ENCODE measurements at regions not wholly inside any gene's neighbourhood (a gene's known extent, or its start where the extent isn't known, plus 50 kb on each side); places are given as distances from the start of the nearest gene placed in this dataset.

GRCh38 chr11:83350187-83350586, 64.0 kb upstream of the CCDC90B start:
- no peak overlapping the region for H4K8ac ChIP-seq (replicated peaks; ENCODE audit: insufficient read length, low read depth, low read length)
- WGBS (ENCODE audit: extremely low coverage, insufficient read length, low lambda C conversion rate), result no CpG with 5 or more reads among the region's 3 CpGs
- H4K20me1 ChIP-seq (ENCODE audit: control insufficient read depth, insufficient read depth, insufficient read length), result no peaks in the 10 kb centered on the region
- H3K27ac ChIP-seq (ENCODE audit: insufficient read length, low read depth, low read length), result no peak overlapping the region
- H3K27me3 Mint-ChIP-seq (ENCODE audit: low read depth), result peaks cover 1% of the 10 kb centered on the region; the same call in 1 of the 2 replicates
- H3K4me1 ChIP-seq (ENCODE audit: insufficient read depth, low read length), result no peaks in the 10 kb centered on the region
- H2BK120ac ChIP-seq (ENCODE audit: low read depth, low read length, poor library complexity, severe bottlenecking), result no peak overlapping the region
- DNase-seq, result no peak
- no peak overlapping the region for H3K23ac ChIP-seq (ENCODE audit: insufficient read length, low read depth, low read length)
- H3K79me1 ChIP-seq (ENCODE audit: insufficient read depth, low read depth, low read length, poor library complexity, severe bottlenecking), result no peaks in the 10 kb centered on the region
- no peak overlapping the region for H3K4me3 Mint-ChIP-seq
- no peak overlapping the region for H2BK15ac ChIP-seq (ENCODE audit: low read depth, low read length)
- H3K79me2 ChIP-seq (ENCODE audit: insufficient read depth, low read length), result no peaks in the 10 kb centered on the region
- TF ChIP-seq, protein P1, sequence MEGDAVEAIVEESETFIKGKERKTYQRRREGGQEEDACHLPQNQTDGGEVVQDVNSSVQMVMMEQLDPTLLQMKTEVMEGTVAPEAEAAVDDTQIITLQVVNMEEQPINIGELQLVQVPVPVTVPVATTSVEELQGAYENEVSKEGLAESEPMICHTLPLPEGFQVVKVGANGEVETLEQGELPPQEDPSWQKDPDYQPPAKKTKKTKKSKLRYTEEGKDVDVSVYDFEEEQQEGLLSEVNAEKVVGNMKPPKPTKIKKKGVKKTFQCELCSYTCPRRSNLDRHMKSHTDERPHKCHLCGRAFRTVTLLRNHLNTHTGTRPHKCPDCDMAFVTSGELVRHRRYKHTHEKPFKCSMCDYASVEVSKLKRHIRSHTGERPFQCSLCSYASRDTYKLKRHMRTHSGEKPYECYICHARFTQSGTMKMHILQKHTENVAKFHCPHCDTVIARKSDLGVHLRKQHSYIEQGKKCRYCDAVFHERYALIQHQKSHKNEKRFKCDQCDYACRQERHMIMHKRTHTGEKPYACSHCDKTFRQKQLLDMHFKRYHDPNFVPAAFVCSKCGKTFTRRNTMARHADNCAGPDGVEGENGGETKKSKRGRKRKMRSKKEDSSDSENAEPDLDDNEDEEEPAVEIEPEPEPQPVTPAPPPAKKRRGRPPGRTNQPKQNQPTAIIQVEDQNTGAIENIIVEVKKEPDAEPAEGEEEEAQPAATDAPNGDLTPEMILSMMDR (conservative IDR thresholded peaks at IDR 0.05), result no peak
- H3K9me3 Mint-ChIP-seq, result peaks cover 11 to 13% of the 10 kb centered on the region in 2 experiments
- no peak overlapping the region for H2BK5ac ChIP-seq (ENCODE audit: insufficient read length, low read length)
- no peaks in the 10 kb centered on the region for H3K9me3 ChIP-seq (ENCODE audit: control insufficient read depth, low read depth, low read length)
- H2AK5ac ChIP-seq (ENCODE audit: insufficient read length, low read length), result no peak overlapping the region
- H3T11ph ChIP-seq (ENCODE audit: low read length), result no peak overlapping the region
- peaks cover 3 to 14% (median 5%) of the 10 kb centered on the region in 3 experiments; a peak in 6 of 7 replicates for H3K36me3 Mint-ChIP-seq (ENCODE audit: insufficient read depth in 1 of 3, low read depth in 3 of 3)
- no peak overlapping the region for H4K91ac ChIP-seq (ENCODE audit: insufficient read length, low read depth, low read length)
- no peak overlapping the region for H3K14ac ChIP-seq (ENCODE audit: insufficient read depth, low read length)
- H2BK20ac ChIP-seq (ENCODE audit: low read depth, low read length, poor library complexity, severe bottlenecking), result no peak overlapping the region
- H3K9ac ChIP-seq (ENCODE audit: extremely low read depth, insufficient read length, low read length), result no peak overlapping the region
- H4K5ac ChIP-seq (ENCODE audit: insufficient read length, low read depth, low read length), result no peak overlapping the region
- H3K27me3 ChIP-seq (ENCODE audit: insufficient read depth, low read length), result no peaks in the 10 kb centered on the region
- H2BK12ac ChIP-seq (ENCODE audit: insufficient read length, low read depth, low read length), result no peak overlapping the region
- no peak overlapping the region for H3K18ac ChIP-seq (ENCODE audit: insufficient read length, low read depth, low read length)
- H3K4me1 Mint-ChIP-seq, result peaks cover 5 to 6% of the 10 kb centered on the region in 2 experiments; a peak in 3 of 4 replicates
- peak overlapping the region in 1 of 3 experiments; percentile 11; a peak in 1 of 7 replicates for H3K27ac Mint-ChIP-seq
- no peak overlapping the region for H3K56ac ChIP-seq (ENCODE audit: insufficient read length, low read depth, low read length)
- no peak overlapping the region for H3K4me2 ChIP-seq (ENCODE audit: insufficient read depth, insufficient read length, low read length)
- no peak overlapping the region for H3K4ac ChIP-seq (ENCODE audit: low read depth, low read length)
- no peaks in the 10 kb centered on the region for H3K23me2 ChIP-seq (ENCODE audit: insufficient read length, low read depth, low read length, poor library complexity, severe bottlenecking)
- H2AFZ ChIP-seq (ENCODE audit: low read length), result no peak overlapping the region
